ENCODE measurements at regions not wholly inside any gene's neighbourhood (a gene's known extent, or its start where the extent isn't known, plus 50 kb on each side); places are given as distances from the start of the nearest gene placed in this dataset.
"Not testable (repeated sequence)": the region's sequence is repeated elsewhere in the genome, so short reads cannot be mapped to it uniquely, and the experiment has no call there.

DNA sequence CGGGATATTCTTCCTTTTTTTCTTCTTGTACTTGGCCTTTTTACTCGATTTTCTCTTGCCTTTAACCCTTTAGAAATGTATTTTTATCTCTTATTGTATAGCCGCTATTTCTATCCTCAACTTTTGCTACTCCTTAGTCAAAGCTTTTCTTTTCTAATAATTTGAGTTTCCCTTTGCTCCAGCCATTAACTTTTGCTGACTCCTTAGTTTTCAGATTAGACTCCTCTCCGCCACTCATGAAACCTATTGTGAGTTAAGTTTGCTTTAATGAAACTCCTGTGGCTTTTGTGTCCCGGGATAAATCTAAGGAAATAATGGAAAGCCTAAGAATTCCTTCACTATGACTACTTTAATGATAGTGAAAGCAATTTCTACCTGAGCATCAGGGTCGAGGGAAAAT lies 590.3 kb upstream of the CITED2 start:
- no peak for DNase-seq

GRCh38 chr6:139962654-139963347 lies 588.4 kb upstream of the CITED2 start:
- DNase-seq = no peak

DNA sequence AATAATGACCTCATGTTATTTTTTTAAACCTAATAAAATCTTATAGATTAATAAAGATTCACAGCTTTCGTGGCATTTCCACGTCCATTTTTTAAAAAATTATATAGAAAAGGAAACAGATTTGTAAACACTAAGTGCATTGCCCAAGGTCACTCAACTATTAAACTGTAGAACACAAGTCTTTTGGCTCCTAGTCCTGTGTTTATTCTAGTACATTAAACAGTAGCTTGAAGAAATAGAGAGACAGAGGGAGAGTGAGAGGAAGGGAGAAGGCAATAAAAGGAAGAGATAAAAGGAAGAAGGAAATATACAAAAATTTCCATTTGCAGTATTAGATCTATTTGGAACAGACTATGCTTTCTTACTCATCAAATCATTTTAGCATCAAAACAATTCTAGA lies 586.7 kb upstream of the CITED2 start:
- no peak for DNase-seq

- no peak for DNase-seq
These were observed 586.2 kb upstream of the CITED2 start for GRCh38 chr6:139960671-139961070.

- no peak for DNase-seq
These were observed 581.1 kb upstream of the CITED2 start for GRCh38 chr6:139955366-139956155.

DNA sequence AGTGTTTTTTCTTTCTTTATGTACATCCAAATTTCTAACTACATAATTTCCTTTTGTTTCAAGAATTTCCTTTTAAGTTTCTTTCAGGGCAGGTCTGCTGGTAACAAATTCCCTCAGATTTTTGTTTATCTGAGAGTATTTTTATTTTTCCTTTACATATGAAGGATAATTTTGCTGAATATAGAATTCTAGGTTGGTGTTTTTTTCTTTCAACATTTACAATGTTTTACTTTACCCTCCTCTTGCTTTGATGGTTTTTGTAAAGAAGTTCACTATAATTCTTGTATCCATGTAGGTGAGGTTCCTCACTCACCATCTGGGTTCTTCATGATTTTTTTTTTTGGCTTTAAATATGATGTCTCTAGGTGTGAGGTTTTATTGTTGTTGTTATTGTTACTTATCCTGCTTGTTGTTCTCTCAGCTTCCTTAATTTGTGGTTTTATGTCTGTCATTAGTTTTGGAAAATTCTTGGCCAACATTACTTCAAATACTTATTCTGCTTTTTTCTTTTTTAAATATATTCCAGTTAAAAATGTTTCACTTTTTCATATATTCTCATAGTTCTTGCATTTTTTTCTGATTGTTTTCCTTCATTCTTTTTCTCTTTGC lies 580.1 kb upstream of the CITED2 start:
- DNase-seq = no peak

DNA sequence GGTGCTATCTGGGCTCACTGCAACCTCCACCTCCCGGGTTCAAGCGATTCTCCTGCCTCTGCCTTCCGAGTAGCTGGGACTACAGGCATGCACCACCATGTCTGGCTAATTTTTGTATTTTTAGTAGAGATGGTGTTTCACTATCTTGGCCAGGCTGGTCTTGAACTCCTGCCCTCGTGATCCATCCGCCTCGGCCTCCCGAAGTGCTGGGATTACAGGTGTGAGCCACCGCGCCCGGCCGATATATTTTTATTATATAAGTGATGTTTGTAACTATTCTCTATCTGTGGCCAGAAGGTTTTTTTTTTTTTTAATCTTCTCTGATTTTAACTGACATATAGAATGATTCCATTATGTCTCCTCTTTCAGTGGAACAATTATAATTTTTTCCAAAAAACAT lies 579.3 kb upstream of the CITED2 start:
- not testable (repeated sequence) for DNase-seq

- DNase-seq = no peak
These were observed 576.7 kb upstream of the CITED2 start for GRCh38 chr6:139951172-139951571.

DNA sequence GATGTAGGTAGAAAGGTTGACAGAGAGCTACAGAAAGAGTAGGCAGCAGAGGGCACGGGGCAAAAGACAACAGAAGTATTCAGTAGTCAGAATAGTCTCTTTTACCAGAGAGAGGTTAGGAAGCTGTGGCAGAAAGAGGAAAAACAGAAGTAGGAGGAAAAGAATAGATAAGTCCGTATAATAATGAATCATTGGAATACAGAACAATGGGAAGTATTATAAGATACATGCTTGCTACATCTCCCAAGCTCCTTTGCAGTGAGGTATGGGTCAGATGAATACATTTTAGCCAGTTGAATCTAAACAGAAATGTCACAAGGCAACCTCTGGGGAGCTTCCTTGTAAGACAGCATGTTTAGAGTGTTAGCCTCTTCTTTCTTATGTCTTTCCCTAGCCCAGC lies 570.5 kb upstream of the CITED2 start:
- no peak for DNase-seq

DNA sequence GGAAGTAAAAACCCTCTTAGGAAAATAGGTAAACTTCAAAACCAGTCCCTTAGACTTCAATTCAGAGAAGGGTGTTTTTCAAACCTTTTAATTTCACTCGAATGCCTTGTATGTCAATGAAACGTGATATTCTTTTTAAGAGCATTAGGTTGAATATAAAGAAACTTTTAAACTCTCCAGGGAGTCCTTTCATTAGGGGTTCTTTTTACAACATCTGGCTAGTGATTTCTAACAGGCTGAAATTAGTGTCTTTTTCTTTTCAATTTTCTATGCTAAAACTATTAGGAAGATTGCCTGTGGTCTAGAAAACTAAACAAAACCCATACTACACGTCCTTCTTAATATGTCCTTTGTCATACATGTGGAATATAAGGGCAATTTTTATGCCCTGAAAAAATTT lies 569.7 kb upstream of the CITED2 start:
- DNase-seq = no peak

- no peak for DNase-seq
These were observed 568.9 kb upstream of the CITED2 start for GRCh38 chr6:139943391-139943790.

DNA sequence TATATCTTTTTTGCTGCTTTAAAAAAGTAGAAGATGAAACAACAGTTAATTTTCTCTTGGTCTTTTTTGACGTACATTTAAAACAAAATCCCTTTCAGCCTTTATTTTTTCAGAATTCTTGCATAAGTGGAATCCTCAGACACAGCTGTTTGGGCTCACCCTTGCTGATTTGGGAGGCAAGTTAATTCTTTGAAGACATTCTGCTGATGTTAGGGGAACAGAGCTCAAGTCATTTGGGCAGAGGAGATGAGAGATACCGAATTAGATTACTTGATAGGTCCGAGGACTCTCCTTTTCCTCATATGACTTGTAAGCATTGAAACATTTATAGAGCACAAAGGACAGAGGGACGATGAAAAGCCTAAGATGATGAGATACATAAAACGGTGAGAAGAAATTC lies 567.9 kb upstream of the CITED2 start:
- DNase-seq = no peak

GRCh38 chr6:139941826-139942225 lies 567.4 kb upstream of the CITED2 start:
- DNase-seq = no peak

DNA sequence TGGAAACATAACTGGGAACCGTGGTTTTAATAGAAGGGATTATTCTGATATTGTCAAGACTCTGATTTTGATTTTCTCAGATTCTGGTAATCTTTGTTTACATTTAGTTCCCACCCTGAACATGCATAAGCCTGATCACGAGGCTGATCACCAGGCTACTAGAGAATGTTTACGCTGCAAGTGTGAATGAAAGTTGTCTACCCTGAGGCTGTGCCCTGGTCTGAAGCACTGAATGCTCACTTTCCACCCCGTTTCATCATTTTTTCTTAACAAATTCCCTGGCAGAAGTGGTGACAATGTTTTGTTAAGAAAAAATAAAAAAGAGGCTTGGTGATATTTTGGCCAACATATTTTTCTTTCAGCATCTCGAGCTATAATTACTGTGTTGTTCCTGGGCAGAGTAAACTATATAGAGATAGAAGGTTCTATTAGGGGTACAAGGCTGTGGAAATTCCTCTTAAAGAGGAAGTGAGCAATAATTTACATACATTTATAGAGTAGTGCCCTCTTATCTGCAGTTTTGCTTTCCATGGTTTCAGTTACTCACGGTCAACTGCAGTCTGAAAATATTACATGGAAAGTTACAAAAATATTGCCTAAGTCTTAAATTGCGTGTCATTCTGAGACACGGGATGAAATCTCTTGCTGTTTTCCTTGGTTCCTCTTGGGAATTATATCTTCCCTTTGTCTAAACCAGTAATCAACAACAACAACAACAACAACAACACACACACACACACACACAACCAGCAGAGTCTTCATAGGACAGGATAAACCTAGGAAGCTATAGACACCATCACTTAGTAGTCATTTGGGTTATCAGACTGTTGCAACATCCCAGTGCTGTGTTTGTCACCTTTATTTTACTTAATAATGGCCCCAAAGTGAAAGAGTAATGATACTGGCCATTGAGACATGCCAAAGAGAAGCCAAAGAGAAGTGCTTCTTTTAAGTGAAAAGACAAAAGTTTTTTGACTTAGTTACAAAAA lies 566.6 kb upstream of the CITED2 start:
- DNase-seq = no peak

DNA sequence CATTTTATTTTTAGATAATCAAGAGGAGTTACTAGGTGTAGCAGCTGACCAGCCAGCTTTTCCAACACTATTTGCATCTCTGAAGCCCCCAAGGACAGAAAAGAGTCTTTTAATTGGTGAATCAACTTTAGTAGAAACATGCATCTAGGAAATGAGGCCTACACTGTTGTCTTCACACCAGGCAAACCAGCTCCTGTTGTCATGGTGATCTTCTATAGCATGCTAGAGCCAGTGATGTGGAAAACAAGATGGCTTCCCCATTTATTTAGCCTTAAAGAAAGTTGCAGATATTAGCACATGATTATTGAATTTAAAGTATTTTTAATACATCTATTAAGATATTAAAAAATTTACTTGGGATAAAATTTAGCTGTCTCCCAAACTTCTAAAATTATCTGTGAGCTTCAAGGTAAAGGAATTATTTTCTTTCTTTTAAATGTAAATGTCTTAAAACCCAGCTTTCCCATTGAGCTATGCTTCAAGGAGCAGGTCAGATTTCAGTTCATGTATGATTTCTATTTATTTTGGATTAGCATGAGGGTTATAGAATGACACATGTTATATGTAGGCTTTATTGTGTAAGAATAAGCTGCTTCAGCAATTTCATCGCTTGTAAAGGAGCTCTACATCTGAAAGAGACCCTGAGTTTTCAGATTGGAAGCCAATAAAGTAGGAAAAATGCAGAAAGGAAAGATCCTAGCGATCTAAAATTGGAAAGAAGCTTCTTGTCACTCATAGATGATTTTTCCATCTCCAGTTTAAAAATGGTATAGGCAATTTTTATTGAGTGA lies 564.9 kb upstream of the CITED2 start:
- no peak for DNase-seq

DNA sequence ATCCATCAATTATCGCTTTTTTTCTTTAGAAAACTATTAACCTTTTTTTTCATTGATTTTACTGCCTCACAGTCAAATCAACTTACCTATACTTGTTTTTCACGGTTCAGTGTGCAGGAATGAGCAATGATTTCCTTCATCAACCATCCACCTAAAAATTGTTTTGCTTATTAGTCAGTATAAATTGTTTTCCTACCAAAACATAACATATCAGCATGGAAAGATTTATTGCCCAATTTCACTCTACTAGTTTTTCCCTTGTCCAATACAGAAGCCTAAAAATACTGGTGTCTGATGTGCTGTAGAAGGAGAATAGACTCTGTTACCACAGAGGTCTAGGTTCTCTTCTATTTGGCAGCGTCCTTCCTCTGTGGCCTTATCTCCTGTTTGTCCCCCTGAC lies 558.2 kb upstream of the CITED2 start:
- no peak for DNase-seq

DNA sequence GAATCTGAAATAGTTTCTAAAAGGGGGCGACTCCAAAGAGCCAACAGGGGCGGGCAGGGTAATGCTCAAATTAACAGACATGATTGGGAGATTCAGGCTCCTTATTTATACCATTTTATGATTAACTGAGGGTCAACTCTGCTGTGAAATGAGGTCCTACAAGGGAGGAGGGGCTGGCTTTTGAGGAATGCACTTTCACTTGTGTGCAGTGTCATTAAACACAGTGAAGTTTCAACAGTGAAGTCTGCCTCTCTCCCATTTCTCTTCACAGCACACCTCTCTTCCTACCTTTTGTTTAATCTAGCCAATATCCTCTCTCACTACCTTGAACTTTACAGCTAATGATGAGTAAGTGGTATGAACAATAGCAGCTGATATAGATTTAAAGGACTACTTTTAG lies 557.3 kb upstream of the CITED2 start:
- DNase-seq = no peak

DNA sequence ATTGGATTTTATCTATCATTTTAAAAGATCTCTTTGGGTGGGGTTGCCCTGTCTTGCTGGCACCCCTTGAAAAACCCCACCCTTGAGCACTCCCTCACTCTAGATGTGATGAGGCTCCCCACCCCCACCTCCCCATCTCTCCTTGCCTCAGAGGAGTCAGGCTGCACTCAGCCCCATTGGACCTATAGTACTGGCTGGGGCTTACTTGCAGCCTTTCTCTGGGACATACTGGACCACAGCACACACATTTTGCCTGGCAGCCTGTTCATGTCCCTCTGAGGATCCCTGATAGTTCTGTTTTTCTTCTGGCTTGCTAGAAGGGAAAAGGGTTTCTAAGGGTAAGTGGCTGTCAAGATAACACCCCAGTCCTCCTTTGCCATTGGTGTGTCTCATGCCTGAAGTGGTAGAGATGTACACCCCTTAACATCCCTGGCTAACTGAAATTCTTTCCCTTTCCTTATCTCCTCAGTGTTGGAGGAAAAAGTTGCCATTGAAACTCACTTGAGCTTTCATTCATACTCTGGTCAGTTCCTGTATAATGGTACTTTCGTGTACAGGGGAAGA lies 553.4 kb upstream of the CITED2 start:
- DNase-seq = no peak

- DNase-seq = no peak
These were observed 552.8 kb upstream of the CITED2 start for GRCh38 chr6:139927236-139927635.

- peak; percentile 18 for DNase-seq
These were observed 552.3 kb upstream of the CITED2 start for GRCh38 chr6:139926711-139927110.

DNA sequence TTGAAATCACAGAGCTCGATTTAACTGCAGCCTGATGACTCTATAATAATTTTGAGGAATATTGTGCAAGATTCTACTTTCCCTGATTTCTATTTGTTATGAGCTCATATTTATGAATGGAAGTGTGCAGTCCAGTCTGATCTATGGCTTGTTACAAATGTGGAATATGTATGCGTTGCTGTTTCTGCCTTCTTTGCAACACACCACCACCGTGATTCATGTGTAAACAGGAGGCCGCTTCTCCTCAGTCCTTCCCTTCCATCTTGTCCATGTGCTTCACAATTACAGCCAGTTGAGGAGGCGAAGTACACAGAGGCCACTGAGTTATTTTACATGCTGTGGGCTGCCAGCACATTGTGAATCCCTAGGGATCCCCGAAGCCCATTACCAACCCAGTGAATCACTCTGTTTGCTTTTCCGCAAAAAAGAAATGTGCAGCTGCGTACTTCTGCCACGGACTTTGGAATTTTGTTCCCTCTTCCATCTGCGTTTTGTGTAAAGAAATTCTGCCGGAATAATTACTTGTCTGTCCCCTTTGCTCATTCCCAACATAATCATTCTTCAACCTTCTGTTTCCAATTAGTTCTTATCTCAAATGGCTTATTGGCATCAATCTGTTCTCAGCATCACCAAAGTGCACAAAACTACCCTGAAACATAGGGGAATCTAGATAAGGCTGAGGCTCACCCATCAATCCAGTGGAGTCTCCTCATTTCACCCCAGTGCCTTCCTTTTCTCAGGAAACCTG lies 551.6 kb upstream of the CITED2 start:
- DNase-seq = no peak
